Endothelial cell of umbilical vein (primary cell): ENCODE measurements at regions not wholly inside any gene's neighbourhood (a gene's known extent, or its start where the extent isn't known, plus 50 kb on each side); places are given as distances from the start of the nearest gene placed in this dataset.

Experiments
- BruUV-seq: library from RNA; stranded (reverse); fragments of 400-500 nt; replicated peaks from 2 replicates; lab custom pipeline; 2021; lab: Mats Ljungman, UMichigan
- CTCF ChIA-PET: fragments of 300-600, 350-600 bp; sonication (Branson Sonifier 250); formaldehyde crosslinking; loops from one replicate; lab custom pipeline; 2021; ENCODE audit warnings: antibody characterized with exemption, inconsistent platforms; lab: Charles Lee
- POLR2A ChIA-PET: fragments of 300-600, 350-600 bp; sonication (Branson Sonifier 250); formaldehyde crosslinking; loops from one replicate; lab custom pipeline; 2021; ENCODE audit warnings: antibody characterized with exemption, inconsistent platforms; lab: Charles Lee
- DNase-seq: peaks from one replicate; pipeline ENCODE4 v3.0.0-alpha.2; 2011; ENCODE audit warnings: low read depth, low spot score
- FAIRE-seq: peaks from 2 replicates; lab custom pipeline; 2011; peaks lifted over from hg19 to GRCh38; lab: Jason Lieb, UNC
- H2AFZ ChIP-seq: 2 replicates; pipeline ENCODE4 v1.6.0; 2012; ENCODE audit warnings: low read depth, low read length, control low read depth, inconsistent platforms
- H3K27ac ChIP-seq: 2 replicates; pipeline ENCODE4 v1.5.1; 2011; ENCODE audit warnings: low read depth, mild to moderate bottlenecking, control low read depth, low read length, moderate library complexity; ENCODE audit not compliant: insufficient read depth
- H3K27me3 ChIP-seq, 2 experiments: 2 replicates each; pipeline versions ENCODE4 v1.6.0 to v1.6.1; 2011; ENCODE audit warnings: low read length in 2 of 2, mixed read lengths in 1 of 2; ENCODE audit not compliant: control insufficient read depth in 2 of 2, insufficient read depth in 2 of 2
- H3K36me3 ChIP-seq, 2 experiments: 2 replicates in 1 of 2; 3 replicates in 1 of 2; pipeline ENCODE4 v1.5.1; 2011; ENCODE audit warnings: low read length in 2 of 2, mild to moderate bottlenecking in 1 of 2, moderate library complexity in 1 of 2; ENCODE audit not compliant: control insufficient read depth in 2 of 2, insufficient read depth in 2 of 2; ENCODE audit errors: extremely low read depth in 1 of 2
- H3K4me1 ChIP-seq: 3 replicates; pipeline ENCODE4 v1.5.1; 2011; ENCODE audit warnings: mild to moderate bottlenecking, low read length; ENCODE audit not compliant: control insufficient read depth, insufficient read depth; ENCODE audit errors: extremely low read depth
- H3K4me2 ChIP-seq: 2 replicates; pipeline ENCODE4 v1.6.1; 2011; ENCODE audit warnings: low read length, control low read depth, mixed read lengths; ENCODE audit not compliant: insufficient read depth
- H3K4me3 ChIP-seq, 3 experiments: fragments of 200-600 bp in 1 of 3; sonication (generic), shearing (Covaris generic) in 1 of 3; replicated peaks in 1 of 3; 2 replicates each; pipeline ENCODE4 v1.5.1; 2011 to 2016; ENCODE audit warnings: control low read depth in 3 of 3, low read length in 3 of 3, mild to moderate bottlenecking in 2 of 3, inconsistent platforms in 1 of 3, low read depth in 1 of 3, moderate library complexity in 1 of 3; ENCODE audit not compliant: insufficient read depth in 1 of 3
- H3K79me2 ChIP-seq: 2 replicates; pipeline ENCODE4 v1.6.0; 2012; ENCODE audit warnings: low read length, inconsistent platforms; ENCODE audit not compliant: control insufficient read depth, insufficient read depth
- H3K9ac ChIP-seq: replicated peaks from 2 replicates; pipeline ENCODE3; 2011; ENCODE audit warnings: low read length, control low read depth; ENCODE audit not compliant: insufficient read depth; ENCODE audit errors: extremely low read depth
- H3K9me1 ChIP-seq: replicated peaks from 3 replicates; pipeline ENCODE4 v1.6.0; 2011; ENCODE audit warnings: mild to moderate bottlenecking, low read length; ENCODE audit not compliant: control insufficient read depth, insufficient read depth; ENCODE audit errors: extremely low read depth
- H3K9me3 ChIP-seq: replicated peaks from 2 replicates; pipeline ENCODE4 v1.5.1; 2012; ENCODE audit warnings: low read length, inconsistent platforms; ENCODE audit not compliant: control insufficient read depth, insufficient read depth
- H4K20me1 ChIP-seq: replicated peaks from 2 replicates; pipeline ENCODE3; 2011; ENCODE audit warnings: mild to moderate bottlenecking, low read length; ENCODE audit not compliant: control insufficient read depth, insufficient read depth; ENCODE audit errors: extremely low read depth
- CTCF ChIP-seq, 2 donors: IDR thresholded peaks; 1 replicate in 1 of 2; 2 replicates in 1 of 2; pipeline ENCODE4 v1.5.1; 2011; ENCODE audit warnings: low read length in 2 of 2, mild to moderate bottlenecking in 2 of 2, moderate library complexity in 2 of 2, control low read depth in 1 of 2, inconsistent platforms in 1 of 2, low read depth in 1 of 2; ENCODE audit not compliant: insufficient read depth in 1 of 2; ENCODE audit errors: extremely low read depth in 1 of 2
- EZH2 ChIP-seq: IDR thresholded peaks from 2 replicates; pipeline ENCODE4 v1.6.1; 2012; ENCODE audit warnings: borderline replicate concordance, low read depth, mild to moderate bottlenecking, moderate library complexity, low read length, inconsistent platforms; ENCODE audit not compliant: severe bottlenecking
- FOS ChIP-seq: IDR thresholded peaks from 2 replicates; pipeline ENCODE4 v1.6.1; 2011; ENCODE audit warnings: mild to moderate bottlenecking, low read length, moderate library complexity, borderline replicate concordance; ENCODE audit not compliant: insufficient read depth
- GATA2 ChIP-seq: IDR thresholded peaks from 2 replicates; pipeline ENCODE4 v1.7.0; 2011; ENCODE audit warnings: low read depth, mild to moderate bottlenecking, moderate library complexity, mixed read lengths, low read length; ENCODE audit not compliant: insufficient read length, insufficient read depth
- JUN ChIP-seq: IDR thresholded peaks from 2 replicates; pipeline ENCODE4 v1.6.1; 2011; ENCODE audit warnings: borderline replicate concordance, low read depth; ENCODE audit not compliant: insufficient read length, insufficient read depth
- MAX ChIP-seq: IDR thresholded peaks from 2 replicates; pipeline ENCODE4 v1.6.1; 2011; ENCODE audit not compliant: insufficient read depth, insufficient read length
- MYC ChIP-seq: IDR thresholded peaks from one replicate; pipeline ENCODE4 v1.6.1; 2011; ENCODE audit warnings: mild to moderate bottlenecking, low read depth, low read length
- POLR2A ChIP-seq: IDR thresholded peaks from 2 replicates; pipeline ENCODE4 v1.6.1; 2012; ENCODE audit warnings: low read depth, mild to moderate bottlenecking, control low read depth, low read length
- POLR2AphosphoS5 ChIP-seq: IDR thresholded peaks from 2 replicates; pipeline ENCODE4 v1.6.1; 2012; ENCODE audit warnings: low read depth, mild to moderate bottlenecking, control low read depth, low read length, moderate library complexity; ENCODE audit not compliant: insufficient read depth
- dilution Hi-C: fragments of 300-500 bp; cut with MboI; formaldehyde crosslinking; loops from one replicate; pipeline ENCODE4 v1.15.0; 2019; ENCODE audit warnings: low sequenced_read_pairs; ENCODE audit not compliant: extremely low pct_ligation_motif_present
- intact Hi-C: fragments of 100-400 bp; cut with micrococcal nuclease; formaldehyde crosslinking; loops from one replicate; pipeline ENCODE4 v1.10.0; 2022

DNA sequence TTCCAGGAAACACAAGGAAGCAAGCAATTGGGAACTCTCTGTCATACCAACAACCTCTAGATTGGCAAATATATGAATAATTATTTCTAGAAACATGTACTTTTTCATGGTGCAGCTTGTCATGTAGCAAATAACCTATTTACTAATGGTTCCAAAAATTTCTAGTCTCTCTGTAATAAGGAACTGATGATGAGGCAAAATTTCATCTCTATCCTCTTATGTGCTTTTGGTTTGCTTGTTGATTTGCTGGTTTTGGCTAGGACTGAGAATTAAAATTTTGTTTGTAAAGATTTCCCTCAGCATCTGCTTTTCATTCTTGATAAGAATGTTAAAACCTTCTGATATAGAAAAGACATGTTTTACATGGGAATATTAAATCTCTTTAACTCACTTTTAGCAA, 123.2 kb upstream of the UFM1 start:
- Histone ChIP-seq H3K9me1 (no peaks in the 10 kb centered on the region), H3K4me3 (no peak overlapping the region), H4K20me1 (no peaks in the 10 kb centered on the region), H2AFZ (no peak overlapping the region), H3K9me3 (no peaks in the 10 kb centered on the region), H3K4me1 (no peaks in the 10 kb centered on the region), H3K27ac (no peak overlapping the region), H3K36me3 (no peaks in the 10 kb centered on the region), H3K4me2 (no peak overlapping the region), H3K27me3 (no peaks in the 10 kb centered on the region), H3K79me2 (no peaks in the 10 kb centered on the region), H3K9ac (no peak overlapping the region)
- FAIRE-seq (no peak), DNase-seq (no peak)
- intact Hi-C loops (no loop called here), dilution Hi-C loops (no loop called here)
- POLR2A ChIA-PET, result no interaction called here
- BruUV-seq, result no TSS peak
- TF ChIP-seq POLR2A, result no peak
- no peak for TF ChIP-seq FOS
- TF ChIP-seq CTCF (IDR thresholded peaks at IDR 0.05; ENCODE audit: extremely low read depth in 1 of 2, insufficient read depth in 1 of 2, low read depth in 1 of 2, low read length in 2 of 2), result no peak
- TF ChIP-seq POLR2AphosphoS5, result no peak
- CTCF ChIA-PET, result interaction anchor here (1.0 kb wide), 1 partner anchor 20 kb away, joined by 3 read pairs; no protein-coding TSS in a partner anchor

DNA sequence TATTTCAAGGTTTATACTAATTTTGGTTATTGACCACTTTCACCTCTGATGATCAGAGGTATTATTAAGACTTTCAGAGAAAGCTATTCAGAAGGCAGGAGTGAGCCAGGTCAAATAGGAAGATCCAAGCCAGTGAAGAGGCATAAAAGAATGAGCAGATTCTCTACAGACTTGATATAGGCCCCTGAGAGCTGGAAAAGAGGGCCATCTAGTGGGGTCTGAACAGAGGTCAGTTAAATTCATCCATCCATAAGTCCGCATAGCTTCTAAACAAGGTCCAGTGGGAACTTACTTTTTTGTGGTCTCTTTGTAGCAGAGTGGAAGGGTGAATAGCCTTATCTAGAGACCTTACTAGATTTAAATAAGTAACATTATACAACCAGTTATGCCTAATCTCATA, 126.6 kb upstream of the UFM1 start:
- Histone ChIP-seq H4K20me1 (no peaks in the 10 kb centered on the region), H3K36me3 (no peaks in the 10 kb centered on the region), H3K79me2 (no peaks in the 10 kb centered on the region), H3K9me3 (no peaks in the 10 kb centered on the region), H3K4me2 (no peak overlapping the region), H3K9me1 (no peaks in the 10 kb centered on the region), H2AFZ (no peak overlapping the region), H3K4me3 (no peak overlapping the region), H3K9ac (no peak overlapping the region), H3K27me3 (no peaks in the 10 kb centered on the region), H3K27ac (no peak overlapping the region), H3K4me1 (no peaks in the 10 kb centered on the region)
- ChIA-PET POLR2A (no interaction called here), CTCF (interaction anchor here (0.8 to 1.8 kb wide), 3 partner anchors 353 to 583 kb away, joined by 3 to 5 read pairs (median 3); partner anchors contain the start of gene TRPC4)
- dilution Hi-C loops, result no loop called here
- intact Hi-C loops, result no loop called here
- TF ChIP-seq GATA2 (no peak), POLR2A (no peak), CTCF (IDR thresholded peaks at IDR 0.05; ENCODE audit: extremely low read depth in 1 of 2, insufficient read depth in 1 of 2, low read depth in 1 of 2, low read length in 2 of 2) (no peak), POLR2AphosphoS5 (no peak), JUN (no peak), EZH2 (no peak), FOS (no peak), MAX (no peak), MYC (no peak)
- BruUV-seq, result no TSS peak
- DNase-seq, result peak; percentile 13
- FAIRE-seq, result no peak
